ENCODE measurements at regions not wholly inside any gene's neighbourhood (a gene's known extent, or its start where the extent isn't known, plus 50 kb on each side); places are given as distances from the start of the nearest gene placed in this dataset.

- H3K9me3 ChIP-seq (ENCODE audit: control insufficient read depth in 4 of 4, low read length in 3 of 4), result peaks cover 0 to 4% (median under 1%) of the 10 kb centered on the region in 4 donors
- no peaks in the 10 kb centered on the region for H3K27me3 ChIP-seq (ENCODE audit: control insufficient read depth in 4 of 4, insufficient read depth in 4 of 4, low read length in 3 of 4)
- no peak overlapping the region for H3K27ac ChIP-seq (ENCODE audit: low read depth in 1 of 2, low read length in 2 of 2)
- H3K4me1 ChIP-seq (ENCODE audit: control insufficient read depth in 4 of 4, insufficient read depth in 4 of 4, low read length in 3 of 4), result no peaks in the 10 kb centered on the region
- DNase-seq (ENCODE audit: low spot score), result no peak
- H3K4me3 ChIP-seq (ENCODE audit: low read depth in 1 of 3, low read length in 3 of 3), result no peak overlapping the region
- TF ChIP-seq EGR1 (IDR thresholded peaks at IDR 0.05; ENCODE audit: low read depth in 2 of 2), result no peak
- TF ChIP-seq FOXA2 (IDR thresholded peaks at IDR 0.05), result no peak
- no peak for TF ChIP-seq JUND (IDR thresholded peaks at IDR 0.05)
- TF ChIP-seq HNF4G (IDR thresholded peaks at IDR 0.05), result no peak
- TF ChIP-seq FOXA1 (IDR thresholded peaks at IDR 0.05), result no peak
- TF ChIP-seq HNF4A (conservative IDR thresholded peaks at IDR 0.05), result no peak
- TF ChIP-seq ATF3 (IDR thresholded peaks at IDR 0.05), result no peak
- no peak for TF ChIP-seq TAF1 (conservative IDR thresholded peaks at IDR 0.05)
- TF ChIP-seq CTCF (IDR thresholded peaks at IDR 0.05; ENCODE audit: low read depth, low read length, missing input control), result no peak
- TF ChIP-seq GABPA (IDR thresholded peaks at IDR 0.05 in 1 of 2, conservative IDR thresholded peaks at IDR 0.05 in 1 of 2), result no peak
- no peak for TF ChIP-seq SP1 (IDR thresholded peaks at IDR 0.05)
- no peak for TF ChIP-seq NR2F2 (IDR thresholded peaks at IDR 0.05)
- no peak for TF ChIP-seq YY1 (IDR thresholded peaks at IDR 0.05)
- no peak for TF ChIP-seq RAD21 (IDR thresholded peaks at IDR 0.05)
- no peak for TF ChIP-seq ZBTB33 (IDR thresholded peaks at IDR 0.05)
- no peak for TF ChIP-seq RXRA (IDR thresholded peaks at IDR 0.05)
- no peak for TF ChIP-seq REST (IDR thresholded peaks at IDR 0.05)
- TF ChIP-seq MAX (IDR thresholded peaks at IDR 0.05), result no peak
- H3K36me3 ChIP-seq (ENCODE audit: control insufficient read depth in 4 of 4, insufficient read depth in 3 of 4, low read depth in 1 of 4, low read length in 3 of 4), result no peaks in the 10 kb centered on the region
- WGBS, result 81% methylated on average over 3 of the region's 3 CpGs
- H3K9ac ChIP-seq (ENCODE audit: low read depth in 1 of 2, low read length in 2 of 2), result no peak overlapping the region
Measured at GRCh38 chr5:167233507-167234220, 1057.8 kb upstream of the WWC1 start.

All from liver (tissue), 8 donors.